ENCODE measurements at regions not wholly inside any gene's neighbourhood (a gene's known extent, or its start where the extent isn't known, plus 50 kb on each side); places are given as distances from the start of the nearest gene placed in this dataset.

DNA sequence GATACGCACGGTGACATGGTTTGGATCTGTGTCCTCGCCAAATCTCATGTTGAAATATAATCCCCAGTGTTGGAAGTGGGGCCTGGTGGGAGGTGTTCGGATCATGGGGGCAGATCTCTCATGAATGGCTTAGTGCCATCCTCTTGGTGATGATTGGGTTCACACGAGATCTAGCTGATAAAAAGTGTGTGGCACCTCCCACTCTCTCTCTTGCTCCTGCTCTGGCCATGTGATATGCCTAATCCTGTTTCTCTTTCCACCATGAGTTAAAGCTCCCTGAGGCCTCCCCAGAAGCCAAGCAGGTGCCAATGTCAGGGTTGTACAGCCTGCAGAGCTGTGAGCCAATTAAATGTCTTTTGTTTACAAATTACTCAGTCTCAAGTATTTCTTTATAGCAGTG lies 303.1 kb upstream of the PLET1 start:
- no peak for DNase-seq (ENCODE audit: low read depth, low spot score)
- Histone ChIP-seq H3K4me3 (ENCODE audit: low read depth, low read length) (no peak overlapping the region), H3K9me3 (ENCODE audit: control insufficient read depth, insufficient read depth, low read length) (no peaks in the 10 kb centered on the region), H3K27me3 (ENCODE audit: control insufficient read depth, insufficient read depth, low read length) (peaks cover 6% of the 10 kb centered on the region), H3K27ac (ENCODE audit: low read depth, low read length) (no peak overlapping the region)
- ChIA-PET POLR2A (interaction anchor here (1.1 to 1.2 kb wide), 2 partner anchors 271 to 323 kb away, joined by 3 to 4 read pairs; no protein-coding TSS in a partner anchor), CTCF (interaction anchor here (0.6 to 3.5 kb wide), 6 partner anchors 8 to 726 kb away, joined by 3 to 26 read pairs (median 16); no protein-coding TSS in a partner anchor)
- TF ChIP-seq, protein P1, sequence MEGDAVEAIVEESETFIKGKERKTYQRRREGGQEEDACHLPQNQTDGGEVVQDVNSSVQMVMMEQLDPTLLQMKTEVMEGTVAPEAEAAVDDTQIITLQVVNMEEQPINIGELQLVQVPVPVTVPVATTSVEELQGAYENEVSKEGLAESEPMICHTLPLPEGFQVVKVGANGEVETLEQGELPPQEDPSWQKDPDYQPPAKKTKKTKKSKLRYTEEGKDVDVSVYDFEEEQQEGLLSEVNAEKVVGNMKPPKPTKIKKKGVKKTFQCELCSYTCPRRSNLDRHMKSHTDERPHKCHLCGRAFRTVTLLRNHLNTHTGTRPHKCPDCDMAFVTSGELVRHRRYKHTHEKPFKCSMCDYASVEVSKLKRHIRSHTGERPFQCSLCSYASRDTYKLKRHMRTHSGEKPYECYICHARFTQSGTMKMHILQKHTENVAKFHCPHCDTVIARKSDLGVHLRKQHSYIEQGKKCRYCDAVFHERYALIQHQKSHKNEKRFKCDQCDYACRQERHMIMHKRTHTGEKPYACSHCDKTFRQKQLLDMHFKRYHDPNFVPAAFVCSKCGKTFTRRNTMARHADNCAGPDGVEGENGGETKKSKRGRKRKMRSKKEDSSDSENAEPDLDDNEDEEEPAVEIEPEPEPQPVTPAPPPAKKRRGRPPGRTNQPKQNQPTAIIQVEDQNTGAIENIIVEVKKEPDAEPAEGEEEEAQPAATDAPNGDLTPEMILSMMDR (IDR thresholded peaks at IDR 0.05; ENCODE audit: low read depth, low read length): no peak

- ChIA-PET POLR2A (interaction anchor here (0.6 to 1.2 kb wide), 3 partner anchors 271 to 660 kb away, joined by 3 to 4 read pairs (median 3); no protein-coding TSS in a partner anchor), CTCF (interaction anchor here (0.6 to 3.5 kb wide), 7 partner anchors 9 to 725 kb away, joined by 3 to 26 read pairs (median 14); no protein-coding TSS in a partner anchor)
- Histone ChIP-seq H3K9me3 (ENCODE audit: control insufficient read depth, insufficient read depth, low read length) (no peaks in the 10 kb centered on the region), H3K4me3 (ENCODE audit: low read depth, low read length) (no peak overlapping the region), H3K27me3 (ENCODE audit: control insufficient read depth, insufficient read depth, low read length) (peaks cover 9% of the 10 kb centered on the region), H3K27ac (ENCODE audit: low read depth, low read length) (peak overlapping the region; percentile 3)
- peak; percentile 53 for DNase-seq (ENCODE audit: low read depth, low spot score)
- TF ChIP-seq, protein P1 (IDR thresholded peaks at IDR 0.05; ENCODE audit: low read depth, low read length): no peak
These were observed 303.7 kb upstream of the PLET1 start for GRCh38 chr11:112564228-112564955.

GRCh38 chr11:112565551-112565950 lies 304.9 kb upstream of the PLET1 start:
- H3K27me3 ChIP-seq (ENCODE audit: control insufficient read depth, insufficient read depth, low read length): peaks cover 12% of the 10 kb centered on the region
- H3K27ac ChIP-seq (ENCODE audit: low read depth, low read length): no peak overlapping the region
- TF ChIP-seq, protein P1 (IDR thresholded peaks at IDR 0.05; ENCODE audit: low read depth, low read length): no peak
- ChIA-PET POLR2A (no interaction called here), CTCF (interaction anchor here (1.5 to 3.5 kb wide), 4 partner anchors 10 to 724 kb away, joined by 5 to 26 read pairs (median 20); no protein-coding TSS in a partner anchor)
- H3K9me3 ChIP-seq (ENCODE audit: control insufficient read depth, insufficient read depth, low read length): no peaks in the 10 kb centered on the region
- no peak for DNase-seq (ENCODE audit: low read depth, low spot score)
- no peak overlapping the region for H3K4me3 ChIP-seq (ENCODE audit: low read depth, low read length)

GRCh38 chr11:112566124-112566523 lies 305.5 kb upstream of the PLET1 start:
- CTCF ChIA-PET: interaction anchor here (2.7 to 3.5 kb wide), 3 partner anchors 10 to 724 kb away, joined by 18 to 26 read pairs (median 23); no protein-coding TSS in a partner anchor
- POLR2A ChIA-PET: no interaction called here
- DNase-seq (ENCODE audit: low read depth, low spot score): no peak

More at GRCh38 chr11:112566124-112566523, 305.5 kb upstream of the PLET1 start:
- H3K9me3 ChIP-seq (ENCODE audit: control insufficient read depth, insufficient read depth, low read length): no peaks in the 10 kb centered on the region
- no peak overlapping the region for H3K4me3 ChIP-seq (ENCODE audit: low read depth, low read length)
- TF ChIP-seq, protein P1 (IDR thresholded peaks at IDR 0.05; ENCODE audit: low read depth, low read length): no peak
- peaks cover 17% of the 10 kb centered on the region for H3K27me3 ChIP-seq (ENCODE audit: control insufficient read depth, insufficient read depth, low read length)
- no peak overlapping the region for H3K27ac ChIP-seq (ENCODE audit: low read depth, low read length)

Data from AG04450 (cell line).